Nephron (organoid): ENCODE measurements at regions not wholly inside any gene's neighbourhood (a gene's known extent, or its start where the extent isn't known, plus 50 kb on each side); places are given as distances from the start of the nearest gene placed in this dataset.
A peak's percentile ranks its signal among the peaks of the same experiment; 100 is the strongest.

Source experiments
- H3K27ac Mint-ChIP-seq, 3 experiments: 2 replicates each; pipeline ENCODE4 v1.8.0; 2020; ENCODE audit warnings: mixed read lengths in 3 of 3, mild to moderate bottlenecking in 2 of 3, moderate library complexity in 1 of 3
- H3K27me3 Mint-ChIP-seq: 2 replicates; pipeline ENCODE4 v1.8.0; 2021; ENCODE audit warnings: low read depth, mild to moderate bottlenecking, moderate library complexity, mixed read lengths
- H3K36me3 Mint-ChIP-seq: 2 replicates; pipeline ENCODE4 v1.8.0; 2020; ENCODE audit warnings: low read depth, mixed read lengths
- H3K4me1 Mint-ChIP-seq: 2 replicates; pipeline ENCODE4 v1.8.0; 2020; ENCODE audit warnings: mixed read lengths
- H3K4me3 Mint-ChIP-seq, 3 experiments: 2 replicates each; pipeline ENCODE4 v1.8.0; 2020; ENCODE audit warnings: mild to moderate bottlenecking in 3 of 3, mixed read lengths in 3 of 3, moderate library complexity in 2 of 3
- H3K9me3 Mint-ChIP-seq: 2 replicates; pipeline ENCODE4 v1.8.0; 2020; ENCODE audit warnings: mixed read lengths
- CTCF ChIP-seq, 3 experiments: fragments of 200-600 bp; sonication (generic); IDR thresholded peaks; one replicate each; pipeline ENCODE4 v1.5.0; 2021; ENCODE audit warnings: antibody characterized with exemption in 3 of 3; ENCODE audit not compliant: unreplicated experiment in 3 of 3

- Mint-ChIP-seq H3K9me3 (no peaks in the 10 kb centered on the region), H3K27ac (no peak overlapping the region), H3K4me3 (no peak overlapping the region), H3K4me1 (peaks cover 25% of the 10 kb centered on the region), H3K36me3 (no peaks in the 10 kb centered on the region), H3K27me3 (peaks cover 26% of the 10 kb centered on the region)
- TF ChIP-seq CTCF (IDR thresholded peaks at IDR 0.05; ENCODE audit: unreplicated experiment in 3 of 3), result no peak
Observed at GRCh38 chr9:107710546-107710945, 221.0 kb upstream of the KLF4 start.

DNA sequence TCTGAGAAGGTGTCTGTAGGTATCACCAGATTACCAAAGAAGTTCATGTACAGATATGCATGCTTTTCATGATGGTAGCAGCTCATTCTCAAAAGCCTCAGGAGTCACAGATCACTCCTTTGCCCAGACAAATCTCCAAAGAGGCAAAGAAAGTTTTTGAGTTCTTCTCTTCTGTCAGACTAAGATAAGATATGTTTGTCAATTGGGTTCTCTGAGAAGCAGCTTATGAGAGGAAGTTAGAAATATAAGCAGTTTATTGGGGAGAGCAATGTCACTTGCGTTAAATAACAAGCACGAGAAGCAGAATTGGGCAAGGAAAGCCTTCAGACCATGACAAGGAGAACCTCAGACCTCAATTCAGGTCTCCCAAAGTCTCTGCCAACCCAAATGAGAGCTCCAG lies 219.2 kb upstream of the KLF4 start:
- H3K27ac Mint-ChIP-seq, result no peak overlapping the region
- H3K4me3 Mint-ChIP-seq, result no peak overlapping the region
- no peak for TF ChIP-seq CTCF (IDR thresholded peaks at IDR 0.05; ENCODE audit: unreplicated experiment in 3 of 3)
- peaks cover 18% of the 10 kb centered on the region for H3K27me3 Mint-ChIP-seq
- no peaks in the 10 kb centered on the region for H3K36me3 Mint-ChIP-seq
- H3K9me3 Mint-ChIP-seq, result no peaks in the 10 kb centered on the region
- peaks cover 25% of the 10 kb centered on the region for H3K4me1 Mint-ChIP-seq

GRCh38 chr9:107707915-107708441 lies 218.4 kb upstream of the KLF4 start:
- H3K27me3 Mint-ChIP-seq, result peaks cover 13% of the 10 kb centered on the region
- H3K9me3 Mint-ChIP-seq, result no peaks in the 10 kb centered on the region

DNA sequence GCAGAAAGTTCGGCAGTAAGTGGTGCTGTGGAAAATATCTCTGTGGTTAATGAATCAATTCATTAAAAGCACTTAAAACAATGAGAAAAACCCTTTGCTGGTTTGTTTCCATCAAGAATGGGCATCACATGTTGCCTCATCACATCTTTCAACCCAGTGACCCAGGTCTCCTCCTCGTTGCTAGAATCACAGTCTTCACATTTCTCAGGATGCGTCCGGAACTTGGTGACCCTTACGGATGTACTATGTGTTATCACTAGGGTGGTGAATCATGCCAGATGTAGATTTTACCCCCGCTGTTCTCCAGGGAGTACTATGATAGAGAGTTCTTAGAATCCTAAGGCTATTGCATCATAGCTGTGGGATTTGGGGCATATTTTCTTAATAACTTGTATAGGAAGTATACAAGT lies 217.9 kb upstream of the KLF4 start:
- H3K27ac Mint-ChIP-seq, result peak overlapping the region in 2 of 3 experiments; percentile 0 to 25
- TF ChIP-seq CTCF (IDR thresholded peaks at IDR 0.05; ENCODE audit: unreplicated experiment in 3 of 3), result no peak
- peaks cover 25% of the 10 kb centered on the region for H3K4me1 Mint-ChIP-seq
- H3K9me3 Mint-ChIP-seq, result no peaks in the 10 kb centered on the region
- H3K4me3 Mint-ChIP-seq, result no peak overlapping the region
- peaks cover 13% of the 10 kb centered on the region for H3K27me3 Mint-ChIP-seq
- H3K36me3 Mint-ChIP-seq, result no peaks in the 10 kb centered on the region

More at GRCh38 chr9:107707915-107708441, 218.4 kb upstream of the KLF4 start:
- H3K4me1 Mint-ChIP-seq, result peaks cover 25% of the 10 kb centered on the region
- no peak overlapping the region for H3K4me3 Mint-ChIP-seq
- no peak for TF ChIP-seq CTCF (IDR thresholded peaks at IDR 0.05; ENCODE audit: unreplicated experiment in 3 of 3)
- no peaks in the 10 kb centered on the region for H3K36me3 Mint-ChIP-seq
- H3K27ac Mint-ChIP-seq, result no peak overlapping the region

DNA sequence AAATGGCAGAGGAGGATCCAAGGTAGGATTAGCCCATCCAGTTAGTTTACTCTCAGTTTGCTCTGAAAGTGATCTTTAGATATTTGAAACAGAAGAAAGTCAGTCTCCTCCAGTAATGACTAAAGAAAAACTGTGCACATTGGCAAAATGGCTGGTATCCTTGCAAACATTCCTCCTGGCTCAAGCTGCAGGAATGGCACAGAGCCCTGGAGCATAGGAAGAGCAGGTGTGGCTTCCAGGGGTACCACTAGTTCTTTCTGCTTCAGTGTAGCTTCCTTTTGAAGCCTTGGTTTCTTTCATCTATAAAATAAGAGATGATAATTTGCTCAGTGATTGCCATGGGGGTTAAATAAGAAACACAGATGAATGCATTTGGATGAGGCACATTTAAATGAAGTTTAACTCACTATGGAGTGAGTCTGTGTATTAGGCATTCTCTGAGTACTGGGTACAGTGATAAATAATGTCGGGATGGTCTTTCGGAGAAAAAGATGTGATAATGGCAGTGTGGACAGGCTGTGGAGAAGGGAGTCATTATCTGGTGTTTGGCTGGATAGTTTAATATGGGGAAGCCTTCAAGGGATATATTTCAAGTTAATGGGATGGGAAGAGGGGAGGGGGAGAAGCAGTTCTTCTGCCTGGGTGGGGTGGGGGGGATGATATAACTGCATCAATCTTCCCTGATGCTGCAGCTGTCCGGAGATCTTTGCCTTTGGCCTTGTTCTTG lies 217.3 kb upstream of the KLF4 start:
- peak overlapping the region in 1 of 3 experiments; percentile 0 for H3K27ac Mint-ChIP-seq

More for the DNA sequence above, 217.3 kb upstream of the KLF4 start:
- Mint-ChIP-seq H3K9me3 (no peaks in the 10 kb centered on the region), H3K4me3 (no peak overlapping the region), H3K36me3 (no peaks in the 10 kb centered on the region), H3K4me1 (peaks cover 21% of the 10 kb centered on the region), H3K27me3 (peaks cover 18% of the 10 kb centered on the region)
- TF ChIP-seq CTCF (IDR thresholded peaks at IDR 0.05; ENCODE audit: unreplicated experiment in 3 of 3), result no peak
